Effector memory CD4-positive, alpha-beta T cell (primary cell): ENCODE measurements at regions not wholly inside any gene's neighbourhood (a gene's known extent, or its start where the extent isn't known, plus 50 kb on each side); places are given as distances from the start of the nearest gene placed in this dataset.
"Not testable (repeated sequence)": the region's sequence is repeated elsewhere in the genome, so short reads cannot be mapped to it uniquely, and the experiment has no call there.

Experiments used
- DNase-seq, 3 donors: peaks; one replicate each; pipeline ENCODE4 v3.0.0-alpha.2; 2020
- H3K27ac ChIP-seq: 2 replicates; pipeline ENCODE4 v1.7.0; 2013; ENCODE audit warnings: mild to moderate bottlenecking, low read length, moderate library complexity; ENCODE audit not compliant: insufficient read depth, poor library complexity, severe bottlenecking
- H3K27me3 ChIP-seq: replicated peaks from 2 replicates; pipeline ENCODE4 v1.7.0; 2013; ENCODE audit warnings: mild to moderate bottlenecking, low read length; ENCODE audit not compliant: insufficient read depth, control insufficient read depth, poor library complexity, severe bottlenecking
- H3K36me3 ChIP-seq: 2 replicates; pipeline ENCODE4 v1.7.0; 2013; ENCODE audit warnings: mild to moderate bottlenecking, low read length, moderate library complexity; ENCODE audit not compliant: control insufficient read depth, insufficient read depth
- H3K4me1 ChIP-seq: 2 replicates; pipeline ENCODE4 v1.7.0; 2013; ENCODE audit warnings: low read length, mild to moderate bottlenecking; ENCODE audit not compliant: control insufficient read depth, insufficient read depth, poor library complexity, severe bottlenecking
- H3K4me3 ChIP-seq: 2 replicates; pipeline ENCODE4 v1.7.0; 2013; ENCODE audit warnings: low read length, low read depth, mild to moderate bottlenecking; ENCODE audit not compliant: insufficient read depth, poor library complexity, severe bottlenecking
- H3K9me3 ChIP-seq: 2 replicates; pipeline ENCODE4 v1.7.0; 2013; ENCODE audit warnings: mild to moderate bottlenecking, low read length, moderate library complexity; ENCODE audit not compliant: control insufficient read depth

GRCh38 chr13:21889651-21890050 lies 218.8 kb downstream of the FGF9 start:
- H3K4me3 ChIP-seq = no peak overlapping the region
- DNase-seq = no peak
- H3K27me3 ChIP-seq = no peaks in the 10 kb centered on the region
- H3K36me3 ChIP-seq = no peaks in the 10 kb centered on the region
- no peaks in the 10 kb centered on the region for H3K4me1 ChIP-seq
- no peak overlapping the region for H3K27ac ChIP-seq
- H3K9me3 ChIP-seq = no peaks in the 10 kb centered on the region

GRCh38 chr13:21890220-21890619 lies 219.3 kb downstream of the FGF9 start:
- H3K9me3 ChIP-seq, H3K4me1 ChIP-seq, H3K4me3 ChIP-seq, H3K27me3 ChIP-seq, H3K36me3 ChIP-seq, DNase-seq, H3K27ac ChIP-seq: not testable (repeated sequence)

GRCh38 chr13:21894091-21894490 lies 223.2 kb downstream of the FGF9 start:
- no peaks in the 10 kb centered on the region for H3K4me1 ChIP-seq
- no peaks in the 10 kb centered on the region for H3K36me3 ChIP-seq
- H3K27ac ChIP-seq = no peak overlapping the region
- no peak for DNase-seq
- no peak overlapping the region for H3K4me3 ChIP-seq
- no peaks in the 10 kb centered on the region for H3K27me3 ChIP-seq
- no peaks in the 10 kb centered on the region for H3K9me3 ChIP-seq

- H3K27ac ChIP-seq = no peak overlapping the region
- H3K36me3 ChIP-seq = no peaks in the 10 kb centered on the region
- H3K4me1 ChIP-seq = no peaks in the 10 kb centered on the region
- no peaks in the 10 kb centered on the region for H3K27me3 ChIP-seq
- no peak for DNase-seq
- no peak overlapping the region for H3K4me3 ChIP-seq
- no peaks in the 10 kb centered on the region for H3K9me3 ChIP-seq
Observed at GRCh38 chr13:21894703-21895699, 224.1 kb downstream of the FGF9 start.

- Histone ChIP-seq H3K27ac (no peak overlapping the region), H3K36me3 (no peaks in the 10 kb centered on the region), H3K27me3 (no peaks in the 10 kb centered on the region), H3K4me3 (no peak overlapping the region), H3K4me1 (no peaks in the 10 kb centered on the region), H3K9me3 (no peaks in the 10 kb centered on the region)
- DNase-seq = no peak
Observed at GRCh38 chr13:21895779-21896178, 224.9 kb downstream of the FGF9 start.

GRCh38 chr13:21897161-21897560 lies 226.3 kb downstream of the FGF9 start:
- no peaks in the 10 kb centered on the region for H3K27me3 ChIP-seq
- DNase-seq = no peak
- H3K4me1 ChIP-seq = no peaks in the 10 kb centered on the region
- no peaks in the 10 kb centered on the region for H3K36me3 ChIP-seq
- H3K4me3 ChIP-seq = no peak overlapping the region
- no peaks in the 10 kb centered on the region for H3K9me3 ChIP-seq
- no peak overlapping the region for H3K27ac ChIP-seq

- H3K4me3 ChIP-seq = no peak overlapping the region
- no peak for DNase-seq
- H3K27ac ChIP-seq = no peak overlapping the region
- H3K9me3 ChIP-seq = no peaks in the 10 kb centered on the region
- no peaks in the 10 kb centered on the region for H3K4me1 ChIP-seq
- no peaks in the 10 kb centered on the region for H3K27me3 ChIP-seq
- H3K36me3 ChIP-seq = no peaks in the 10 kb centered on the region
Observed at GRCh38 chr13:21898459-21898858, 227.6 kb downstream of the FGF9 start.

GRCh38 chr13:21898945-21899344 lies 228.1 kb downstream of the FGF9 start:
- Histone ChIP-seq H3K4me1 (no peaks in the 10 kb centered on the region), H3K27ac (no peak overlapping the region), H3K27me3 (no peaks in the 10 kb centered on the region), H3K36me3 (no peaks in the 10 kb centered on the region), H3K4me3 (no peak overlapping the region), H3K9me3 (no peaks in the 10 kb centered on the region)
- no peak for DNase-seq

GRCh38 chr13:21901336-21901735 lies 230.5 kb downstream of the FGF9 start:
- Histone ChIP-seq H3K4me1 (no peaks in the 10 kb centered on the region), H3K36me3 (no peaks in the 10 kb centered on the region), H3K4me3 (no peak overlapping the region), H3K9me3 (no peaks in the 10 kb centered on the region), H3K27ac (no peak overlapping the region), H3K27me3 (no peaks in the 10 kb centered on the region)
- no peak for DNase-seq

GRCh38 chr13:21901811-21902708 lies 231.2 kb downstream of the FGF9 start:
- H3K36me3 ChIP-seq = no peaks in the 10 kb centered on the region
- no peak overlapping the region for H3K27ac ChIP-seq
- DNase-seq = no peak
- no peaks in the 10 kb centered on the region for H3K27me3 ChIP-seq
- no peaks in the 10 kb centered on the region for H3K9me3 ChIP-seq
- H3K4me1 ChIP-seq = no peaks in the 10 kb centered on the region
- no peak overlapping the region for H3K4me3 ChIP-seq
